Panc1 (cell line): ENCODE measurements at regions not wholly inside any gene's neighbourhood (a gene's known extent, or its start where the extent isn't known, plus 50 kb on each side); places are given as distances from the start of the nearest gene placed in this dataset.

Experiments
- ATAC-seq: fragments of 200-7000 bp; cut with Tn5 transposase; 2 replicates; pipeline ENCODE4 v1.9.1; 2020; ENCODE audit warnings: mild to moderate bottlenecking, moderate library complexity
- BruUV-seq: library from RNA; stranded (reverse); fragments of 400-500 nt; replicated peaks from 2 replicates; lab custom pipeline; 2021; lab: Mats Ljungman, UMichigan
- CTCF ChIA-PET: fragments of 300-600 bp; sonication (Branson Sonifier 250); formaldehyde crosslinking; loops from one replicate; lab custom pipeline; 2022; ENCODE audit warnings: antibody characterized with exemption; lab: Charles Lee
- POLR2A ChIA-PET: fragments of 300-600 bp; sonication (Branson Sonifier 250); formaldehyde crosslinking; loops from one replicate; lab custom pipeline; 2022; ENCODE audit warnings: antibody characterized with exemption; lab: Charles Lee
- DNase-seq: peaks from one replicate; pipeline ENCODE4 v3.0.0-alpha.2; 2010; ENCODE audit warnings: low read depth, low spot score
- H3K27ac ChIP-seq: 2 replicates; pipeline ENCODE4 v1.5.1; 2011; ENCODE audit warnings: mild to moderate bottlenecking, low read length, inconsistent platforms
- H3K27me3 ChIP-seq: fragments of 200-500 bp; sonication (Bioruptor generic); 2 replicates; pipeline ENCODE4 v1.6.0; 2014; ENCODE audit warnings: low read length, inconsistent platforms; ENCODE audit not compliant: control insufficient read depth, insufficient read depth
- H3K36me3 ChIP-seq: fragments of 200-500 bp; sonication (Bioruptor generic); 2 replicates; pipeline ENCODE4 v1.5.1; 2014; ENCODE audit warnings: inconsistent platforms, mild to moderate bottlenecking, low read length, moderate library complexity; ENCODE audit not compliant: control insufficient read depth, insufficient read depth
- H3K4me1 ChIP-seq: 2 replicates; pipeline ENCODE4 v1.5.1; 2011; ENCODE audit warnings: inconsistent platforms, mild to moderate bottlenecking, low read length, moderate library complexity; ENCODE audit not compliant: control insufficient read depth, insufficient read depth
- H3K4me3 ChIP-seq, 2 experiments: 2 replicates each; pipeline ENCODE4 v1.5.1; 2011 to 2012; ENCODE audit warnings: low read depth in 2 of 2, low read length in 2 of 2, mild to moderate bottlenecking in 2 of 2, inconsistent platforms in 1 of 2, moderate library complexity in 1 of 2
- H3K9me3 ChIP-seq: fragments of 200-500 bp; sonication (Bioruptor generic); 2 replicates; pipeline ENCODE4 v1.5.1; 2014; ENCODE audit warnings: low read depth, mild to moderate bottlenecking, inconsistent platforms, low read length, moderate library complexity; ENCODE audit not compliant: control insufficient read depth, insufficient read depth
- POLR2AphosphoS5 ChIP-seq: IDR thresholded peaks from 2 replicates; pipeline ENCODE4 v1.6.1; 2012; ENCODE audit warnings: mild to moderate bottlenecking, low read depth, low read length, moderate library complexity
- SIN3A ChIP-seq: IDR thresholded peaks from 2 replicates; pipeline ENCODE4 v1.6.1; 2012; ENCODE audit warnings: low read depth, mild to moderate bottlenecking, low read length, moderate library complexity, borderline replicate concordance; ENCODE audit not compliant: insufficient read depth
- TCF7L2 ChIP-seq: IDR thresholded peaks from 2 replicates; pipeline ENCODE4 v1.6.1; 2011; ENCODE audit warnings: mild to moderate bottlenecking, low read depth, low read length, inconsistent platforms
- in situ Hi-C: cut with HindIII; loops from 2 replicates; pipeline ENCODE4 v1.10.0; 2016; ENCODE audit warnings: low sequenced_read_pairs, low pct_unique_long_range_greater_than_20kb
- intact Hi-C: fragments of 100-400 bp; cut with micrococcal nuclease; formaldehyde crosslinking; loops from one replicate; pipeline ENCODE4 v1.10.0; 2022; ENCODE audit not compliant: unreplicated experiment
- TF ChIP-seq, protein P1 (sequence below), 2 experiments: IDR thresholded peaks; 2 replicates each; pipeline ENCODE4 v1.6.1; 2011 to 2012; ENCODE audit warnings: low read depth in 2 of 2, control low read depth in 1 of 2, low read length in 1 of 2, mild to moderate bottlenecking in 1 of 2, moderate library complexity in 1 of 2; ENCODE audit not compliant: insufficient read depth in 1 of 2
- TF ChIP-seq, protein P2 (sequence below): fragments of 450-650 bp; IDR thresholded peaks from 2 replicates; pipeline ENCODE4 v1.5.1; 2017; ENCODE audit warnings: mild to moderate bottlenecking

DNA sequence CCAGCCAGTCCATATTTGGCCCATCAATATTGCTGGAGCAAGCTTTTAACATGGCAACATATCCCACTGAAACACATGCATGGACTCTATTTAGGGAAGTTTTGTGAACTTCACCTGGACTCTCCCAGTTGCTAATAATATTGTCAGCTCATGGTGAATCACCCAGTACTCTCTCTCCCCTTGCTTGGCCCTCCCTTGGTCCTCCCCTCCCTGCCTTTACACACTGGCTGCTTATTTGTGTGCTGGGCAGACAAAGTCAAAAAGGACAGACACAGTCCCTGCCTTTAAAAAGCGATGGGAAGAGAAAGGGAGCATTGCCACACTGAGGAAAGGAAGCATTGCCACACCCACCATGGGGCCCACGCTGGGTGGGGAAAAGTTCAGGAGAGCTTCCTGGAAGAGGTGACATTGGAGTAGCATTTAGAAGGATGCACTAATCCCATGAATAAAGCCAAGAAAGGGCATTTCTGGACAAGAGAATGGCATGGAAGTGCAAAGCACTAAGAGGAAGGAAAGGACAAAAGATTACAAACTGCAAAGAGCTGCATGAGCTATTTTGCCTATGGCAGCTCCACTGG lies 143.4 kb upstream of the EXOC2 start:
- DNase-seq, result no peak
- no peaks in the 10 kb centered on the region for H3K36me3 ChIP-seq
- ChIA-PET POLR2A (no interaction called here), CTCF (no interaction called here)
- intact Hi-C loops, result no loop called here
- H3K9me3 ChIP-seq, result no peaks in the 10 kb centered on the region
- in situ Hi-C loops, result no loop called here
- H3K27ac ChIP-seq, result no peak overlapping the region
- no peaks in the 10 kb centered on the region for H3K4me1 ChIP-seq
- no peaks in the 10 kb centered on the region; the same call in none of the 2 replicates for H3K27me3 ChIP-seq
- ATAC-seq, result no peak
- no TSS peak for BruUV-seq
- no peak for TF ChIP-seq TCF7L2
- TF ChIP-seq, protein P1, sequence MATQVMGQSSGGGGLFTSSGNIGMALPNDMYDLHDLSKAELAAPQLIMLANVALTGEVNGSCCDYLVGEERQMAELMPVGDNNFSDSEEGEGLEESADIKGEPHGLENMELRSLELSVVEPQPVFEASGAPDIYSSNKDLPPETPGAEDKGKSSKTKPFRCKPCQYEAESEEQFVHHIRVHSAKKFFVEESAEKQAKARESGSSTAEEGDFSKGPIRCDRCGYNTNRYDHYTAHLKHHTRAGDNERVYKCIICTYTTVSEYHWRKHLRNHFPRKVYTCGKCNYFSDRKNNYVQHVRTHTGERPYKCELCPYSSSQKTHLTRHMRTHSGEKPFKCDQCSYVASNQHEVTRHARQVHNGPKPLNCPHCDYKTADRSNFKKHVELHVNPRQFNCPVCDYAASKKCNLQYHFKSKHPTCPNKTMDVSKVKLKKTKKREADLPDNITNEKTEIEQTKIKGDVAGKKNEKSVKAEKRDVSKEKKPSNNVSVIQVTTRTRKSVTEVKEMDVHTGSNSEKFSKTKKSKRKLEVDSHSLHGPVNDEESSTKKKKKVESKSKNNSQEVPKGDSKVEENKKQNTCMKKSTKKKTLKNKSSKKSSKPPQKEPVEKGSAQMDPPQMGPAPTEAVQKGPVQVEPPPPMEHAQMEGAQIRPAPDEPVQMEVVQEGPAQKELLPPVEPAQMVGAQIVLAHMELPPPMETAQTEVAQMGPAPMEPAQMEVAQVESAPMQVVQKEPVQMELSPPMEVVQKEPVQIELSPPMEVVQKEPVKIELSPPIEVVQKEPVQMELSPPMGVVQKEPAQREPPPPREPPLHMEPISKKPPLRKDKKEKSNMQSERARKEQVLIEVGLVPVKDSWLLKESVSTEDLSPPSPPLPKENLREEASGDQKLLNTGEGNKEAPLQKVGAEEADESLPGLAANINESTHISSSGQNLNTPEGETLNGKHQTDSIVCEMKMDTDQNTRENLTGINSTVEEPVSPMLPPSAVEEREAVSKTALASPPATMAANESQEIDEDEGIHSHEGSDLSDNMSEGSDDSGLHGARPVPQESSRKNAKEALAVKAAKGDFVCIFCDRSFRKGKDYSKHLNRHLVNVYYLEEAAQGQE (IDR thresholded peaks at IDR 0.05; ENCODE audit: insufficient read depth in 1 of 2, low read depth in 2 of 2, low read length in 1 of 2), result no peak
- no peak overlapping the region for H3K4me3 ChIP-seq

DNA sequence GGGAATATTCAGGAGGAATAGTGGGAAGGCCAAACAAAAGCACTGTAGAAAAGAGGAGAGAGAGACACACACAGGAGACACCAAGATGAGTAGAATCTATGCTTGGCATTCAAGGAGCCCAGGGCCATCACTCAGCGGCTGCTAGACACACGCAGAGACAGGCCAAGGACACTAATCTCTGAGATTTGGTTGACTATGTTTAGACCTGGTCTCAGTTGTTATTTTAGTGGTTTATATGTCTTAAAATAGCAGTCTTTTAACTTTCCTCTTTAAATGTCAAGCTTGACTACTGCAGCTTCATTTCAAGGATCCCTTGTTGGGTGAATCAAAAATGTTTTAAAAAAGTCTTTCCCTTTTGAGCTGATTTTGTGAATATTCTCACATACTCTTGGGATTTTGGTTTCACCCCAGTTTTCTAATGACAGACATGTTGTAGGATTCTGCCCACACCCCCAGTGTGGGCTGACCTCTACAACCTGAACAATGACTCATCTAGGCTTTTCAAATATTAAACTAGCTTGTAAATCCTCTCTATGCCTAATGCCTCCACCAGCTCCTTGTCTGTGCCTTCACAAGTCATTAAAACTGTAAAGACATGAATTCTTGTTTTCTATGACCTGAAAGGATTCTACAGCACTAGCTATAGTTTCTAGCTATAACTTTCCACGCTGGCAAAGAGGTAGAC lies 142.7 kb upstream of the EXOC2 start:
- no peak for TF ChIP-seq POLR2AphosphoS5
- no peak for TF ChIP-seq SIN3A
- TF ChIP-seq, protein P2, sequence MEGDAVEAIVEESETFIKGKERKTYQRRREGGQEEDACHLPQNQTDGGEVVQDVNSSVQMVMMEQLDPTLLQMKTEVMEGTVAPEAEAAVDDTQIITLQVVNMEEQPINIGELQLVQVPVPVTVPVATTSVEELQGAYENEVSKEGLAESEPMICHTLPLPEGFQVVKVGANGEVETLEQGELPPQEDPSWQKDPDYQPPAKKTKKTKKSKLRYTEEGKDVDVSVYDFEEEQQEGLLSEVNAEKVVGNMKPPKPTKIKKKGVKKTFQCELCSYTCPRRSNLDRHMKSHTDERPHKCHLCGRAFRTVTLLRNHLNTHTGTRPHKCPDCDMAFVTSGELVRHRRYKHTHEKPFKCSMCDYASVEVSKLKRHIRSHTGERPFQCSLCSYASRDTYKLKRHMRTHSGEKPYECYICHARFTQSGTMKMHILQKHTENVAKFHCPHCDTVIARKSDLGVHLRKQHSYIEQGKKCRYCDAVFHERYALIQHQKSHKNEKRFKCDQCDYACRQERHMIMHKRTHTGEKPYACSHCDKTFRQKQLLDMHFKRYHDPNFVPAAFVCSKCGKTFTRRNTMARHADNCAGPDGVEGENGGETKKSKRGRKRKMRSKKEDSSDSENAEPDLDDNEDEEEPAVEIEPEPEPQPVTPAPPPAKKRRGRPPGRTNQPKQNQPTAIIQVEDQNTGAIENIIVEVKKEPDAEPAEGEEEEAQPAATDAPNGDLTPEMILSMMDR, result no peak
- no peak for TF ChIP-seq TCF7L2
- TF ChIP-seq, protein P1 (IDR thresholded peaks at IDR 0.05; ENCODE audit: insufficient read depth in 1 of 2, low read depth in 2 of 2, low read length in 1 of 2), result no peak
- CTCF ChIA-PET, result no interaction called here

More for the DNA sequence above, 142.7 kb upstream of the EXOC2 start:
- H3K36me3 ChIP-seq, result no peaks in the 10 kb centered on the region
- POLR2A ChIA-PET, result no interaction called here
- no peaks in the 10 kb centered on the region for H3K4me1 ChIP-seq
- in situ Hi-C loops, result no loop called here
- no peaks in the 10 kb centered on the region; the same call in none of the 2 replicates for H3K27me3 ChIP-seq
- no peak overlapping the region for H3K4me3 ChIP-seq
- no TSS peak for BruUV-seq
- intact Hi-C loops, result no loop called here
- H3K27ac ChIP-seq, result no peak overlapping the region
- H3K9me3 ChIP-seq, result no peaks in the 10 kb centered on the region
- no peak for ATAC-seq
- no peak for DNase-seq
